ENCODE measurements at regions not wholly inside any gene's neighbourhood (a gene's known extent, or its start where the extent isn't known, plus 50 kb on each side); places are given as distances from the start of the nearest gene placed in this dataset.

- intact Hi-C loops (cut with DNase I) = no loop called here
- no peaks in the 10 kb centered on the region for H3K36me3 ChIP-seq
- no peak overlapping the region for H3K4me3 ChIP-seq
- H3K4me1 ChIP-seq = no peaks in the 10 kb centered on the region
- peaks cover 12% of the 10 kb centered on the region for H3K27me3 ChIP-seq
- DNase-seq (no peak), ATAC-seq (no peak)
- H3K9me3 ChIP-seq = no peaks in the 10 kb centered on the region
- no peak for TF ChIP-seq CTCF (IDR thresholded peaks at IDR 0.05)
- no peak overlapping the region for H3K27ac ChIP-seq
Observed at GRCh38 chr11:69869311-69869939, 50.2 kb upstream of the FGF3 start.

- Histone ChIP-seq H3K27me3 (peaks cover 4% of the 10 kb centered on the region), H3K9me3 (no peaks in the 10 kb centered on the region), H3K27ac (no peak overlapping the region), H3K4me3 (no peak overlapping the region), H3K4me1 (no peaks in the 10 kb centered on the region), H3K36me3 (no peaks in the 10 kb centered on the region)
- intact Hi-C loops (cut with DNase I) = no loop called here
- ATAC-seq = no peak
- DNase-seq = no peak
- TF ChIP-seq CTCF (IDR thresholded peaks at IDR 0.05) = no peak
Observed at GRCh38 chr11:69870766-69871165, 51.5 kb upstream of the FGF3 start.

GRCh38 chr11:69873166-69874077, 54.2 kb upstream of the FGF3 start:
- Histone ChIP-seq H3K27me3 (no peaks in the 10 kb centered on the region), H3K36me3 (no peaks in the 10 kb centered on the region), H3K9me3 (no peaks in the 10 kb centered on the region), H3K27ac (no peak overlapping the region), H3K4me3 (no peak overlapping the region), H3K4me1 (no peaks in the 10 kb centered on the region)
- intact Hi-C loops (cut with DNase I) = no loop called here
- peak; percentile 36 for DNase-seq
- ATAC-seq = no peak
- TF ChIP-seq CTCF (IDR thresholded peaks at IDR 0.05) = no peak

- Histone ChIP-seq H3K27ac (no peak overlapping the region), H3K27me3 (no peaks in the 10 kb centered on the region), H3K4me1 (no peaks in the 10 kb centered on the region), H3K36me3 (no peaks in the 10 kb centered on the region), H3K9me3 (no peaks in the 10 kb centered on the region), H3K4me3 (no peak overlapping the region)
- ATAC-seq (no peak), DNase-seq (peak; percentile 59)
- intact Hi-C loops (cut with DNase I) = no loop called here
- no peak for TF ChIP-seq CTCF (IDR thresholded peaks at IDR 0.05)
Observed at GRCh38 chr11:69874178-69874983, 55.2 kb upstream of the FGF3 start.

- no peaks in the 10 kb centered on the region for H3K36me3 ChIP-seq
- H3K27me3 ChIP-seq = no peaks in the 10 kb centered on the region
- no peaks in the 10 kb centered on the region for H3K9me3 ChIP-seq
- ATAC-seq (no peak), DNase-seq (peak; percentile 57)
- intact Hi-C loops (cut with DNase I) = no loop called here
- no peak for TF ChIP-seq CTCF (IDR thresholded peaks at IDR 0.05)
- no peaks in the 10 kb centered on the region for H3K4me1 ChIP-seq
- no peak overlapping the region for H3K27ac ChIP-seq
- no peak overlapping the region for H3K4me3 ChIP-seq
Observed at GRCh38 chr11:69874984-69875624, 55.9 kb upstream of the FGF3 start.
